ENCODE measurements at regions not wholly inside any gene's neighbourhood (a gene's known extent, or its start where the extent isn't known, plus 50 kb on each side); places are given as distances from the start of the nearest gene placed in this dataset.

DNA sequence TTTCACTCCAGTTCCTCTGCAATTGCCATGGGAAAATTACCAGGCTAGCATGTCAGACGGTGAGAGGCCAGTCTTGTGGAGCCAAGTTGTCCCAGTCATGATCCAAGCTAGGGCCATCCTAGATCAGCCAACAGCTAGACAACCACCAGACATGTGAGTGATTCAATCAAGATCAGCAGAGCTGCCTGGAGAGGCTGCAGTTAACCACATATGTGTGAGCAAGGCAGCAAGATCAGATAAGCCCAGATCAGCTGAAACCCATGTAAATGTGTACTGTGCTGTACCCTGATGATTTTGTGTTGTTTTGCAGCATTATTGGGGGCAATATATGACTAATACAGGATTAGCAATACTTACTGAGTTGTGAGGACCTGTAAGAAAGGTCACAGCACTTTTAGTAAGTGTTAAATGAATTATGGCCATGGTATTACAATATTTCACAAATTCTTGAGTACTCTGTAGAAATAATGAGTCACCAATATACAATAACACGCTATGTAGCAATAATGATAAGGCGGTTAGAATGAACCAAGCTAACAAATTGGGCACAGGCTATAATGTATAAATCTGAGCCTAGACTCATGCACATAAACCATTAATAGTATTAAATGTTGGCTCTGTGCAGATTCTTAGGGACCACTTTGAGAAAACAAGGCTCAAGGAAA lies 91.4 kb downstream of the SUDS3 start:
- DNase-seq (ENCODE audit: low spot score): no peak

GRCh38 chr12:118472940-118473339 lies 96.6 kb downstream of the SUDS3 start:
- no peak for DNase-seq (ENCODE audit: low spot score)

DNA sequence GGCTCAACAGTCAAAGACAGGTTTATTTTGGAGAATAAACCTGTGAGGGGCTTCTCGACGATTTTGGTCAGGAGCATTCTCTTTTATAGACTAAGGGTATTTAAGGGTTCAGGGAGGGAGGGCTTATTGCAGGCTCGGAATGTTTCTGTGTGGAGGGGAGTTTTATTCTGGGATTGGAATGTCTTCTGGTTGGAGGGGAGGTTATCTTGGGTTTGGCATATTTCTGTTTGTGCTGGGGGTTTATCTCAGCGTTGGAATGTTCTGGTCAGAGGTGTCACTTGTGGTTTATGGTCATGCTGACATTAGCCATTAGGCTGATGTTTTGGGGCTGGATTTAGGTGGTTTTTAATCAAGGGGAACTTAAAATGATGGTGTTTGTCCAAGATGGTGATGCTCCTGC lies 103.9 kb downstream of the SUDS3 start:
- DNase-seq (ENCODE audit: low spot score): no peak

DNA sequence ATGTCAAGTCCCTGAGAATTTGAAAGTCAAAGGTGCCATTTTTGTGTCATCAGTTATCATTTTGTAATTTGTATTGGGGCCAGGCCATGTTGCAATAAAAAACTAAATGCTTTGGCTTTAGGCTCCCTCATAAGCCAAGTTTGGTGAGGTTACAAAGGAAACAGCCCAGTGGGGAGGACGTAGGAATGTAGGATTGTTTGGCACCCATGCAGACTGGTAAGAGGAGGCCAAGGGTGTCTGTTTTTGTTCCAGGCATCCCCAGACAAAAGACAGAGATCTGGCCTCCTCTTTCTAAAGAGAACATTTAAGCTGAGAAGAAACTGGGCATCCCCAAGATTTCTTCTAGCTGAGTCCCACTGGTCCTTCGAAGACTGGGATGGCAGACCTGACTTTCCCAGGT lies 111.7 kb downstream of the SUDS3 start:
- no peak for DNase-seq (ENCODE audit: low spot score)

DNA sequence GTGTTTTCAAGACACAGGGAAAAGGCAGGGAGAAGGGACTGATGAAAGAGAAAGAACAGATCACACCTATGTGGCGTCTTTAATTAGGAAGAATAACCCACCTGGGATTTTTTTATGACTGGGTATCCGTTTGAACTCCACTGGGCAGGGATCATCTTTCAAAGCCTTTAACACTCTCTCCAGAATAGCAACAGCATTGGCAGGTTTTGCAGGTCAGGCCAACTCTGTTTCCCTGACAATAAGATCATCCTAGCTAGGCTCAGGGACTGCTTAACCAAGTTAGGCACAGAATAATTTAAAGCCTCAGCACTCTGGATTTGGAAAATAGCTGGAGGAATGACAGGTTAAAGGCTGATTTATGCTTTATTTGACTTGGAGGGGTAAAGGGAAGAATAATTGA lies 117.6 kb downstream of the SUDS3 start:
- DNase-seq (ENCODE audit: low spot score): no peak

GRCh38 chr12:118494776-118495175 lies 118.4 kb downstream of the SUDS3 start:
- no peak for DNase-seq (ENCODE audit: low spot score)

- DNase-seq (ENCODE audit: low spot score): no peak
Measured at GRCh38 chr12:118495296-118495695, 118.9 kb downstream of the SUDS3 start.

DNA sequence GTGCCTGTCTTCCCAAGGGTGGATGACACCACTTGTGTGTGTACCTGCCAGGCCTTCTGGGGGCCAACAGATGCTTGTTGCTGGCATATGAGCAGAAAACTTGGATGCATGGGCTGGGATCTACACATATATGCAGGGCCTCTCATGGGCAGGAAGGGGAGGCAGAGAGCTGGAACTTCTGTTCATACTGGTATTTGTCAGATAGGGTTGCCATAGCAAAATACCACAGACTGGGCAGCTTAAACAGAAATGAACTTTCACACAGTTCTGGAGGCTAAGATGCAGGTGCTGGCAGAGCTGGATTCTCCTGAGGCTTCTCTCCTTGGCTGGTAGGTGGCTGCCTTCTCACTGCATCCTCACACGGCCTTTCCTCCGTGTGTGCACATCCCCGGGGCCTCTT lies 121.8 kb downstream of the SUDS3 start:
- DNase-seq (ENCODE audit: low spot score): no peak

- no peak for DNase-seq (ENCODE audit: low spot score)
Measured at GRCh38 chr12:118500299-118500698, 123.9 kb downstream of the SUDS3 start.

DNA sequence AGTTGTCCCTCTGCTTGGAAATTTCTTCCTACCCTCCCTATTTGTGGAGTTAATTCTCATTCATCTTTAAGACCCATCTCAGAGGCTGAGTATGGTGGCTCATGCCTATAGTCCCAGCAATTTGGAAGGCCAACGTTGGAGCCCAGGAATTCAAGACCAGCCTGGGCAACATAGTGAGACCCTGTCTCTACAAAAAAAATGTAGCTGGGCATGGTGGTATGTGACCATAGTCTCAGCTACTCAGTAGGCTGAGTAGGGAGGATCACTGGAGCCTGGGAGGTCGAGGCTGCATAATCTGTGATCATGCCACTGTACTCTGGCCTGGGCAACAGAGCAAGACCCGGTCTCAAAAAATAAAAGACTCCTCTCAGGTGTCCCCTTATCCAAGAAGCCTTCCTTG lies 125.1 kb downstream of the SUDS3 start:
- no peak for DNase-seq (ENCODE audit: low spot score)

GRCh38 chr12:118503476-118503875 lies 127.1 kb downstream of the SUDS3 start:
- DNase-seq (ENCODE audit: low spot score): no peak

- DNase-seq (ENCODE audit: low spot score): no peak
Measured at GRCh38 chr12:118512669-118513068, 136.3 kb downstream of the SUDS3 start.

- peak; percentile 74 for DNase-seq (ENCODE audit: low spot score)
Measured at GRCh38 chr12:118513611-118514010, 137.3 kb downstream of the SUDS3 start.

DNA sequence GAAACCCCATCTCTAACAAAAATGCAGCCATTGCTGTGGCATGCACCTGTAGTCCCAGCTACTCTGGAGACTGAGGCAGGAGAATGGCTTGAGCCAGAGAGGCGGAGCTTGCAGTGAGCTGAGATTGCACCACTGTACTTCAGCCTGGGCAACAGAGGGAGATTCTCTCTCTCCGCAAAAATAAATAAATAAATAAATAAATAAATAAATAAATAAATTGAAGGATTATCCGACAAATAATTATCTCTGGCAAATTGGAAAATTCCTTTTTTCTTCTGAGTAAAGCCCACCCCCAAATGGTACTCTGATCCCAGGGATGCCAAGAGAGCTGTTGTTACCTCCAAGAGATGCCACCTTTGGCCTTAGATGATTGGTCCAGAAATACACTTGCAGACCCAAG lies 137.9 kb downstream of the SUDS3 start:
- DNase-seq (ENCODE audit: low spot score): no peak

GRCh38 chr12:118520214-118521035 lies 144.1 kb downstream of the SUDS3 start:
- no peak for DNase-seq (ENCODE audit: low spot score)

- DNase-seq (ENCODE audit: low spot score): no peak
Measured at GRCh38 chr12:118521036-118521370, 144.6 kb downstream of the SUDS3 start.

DNA sequence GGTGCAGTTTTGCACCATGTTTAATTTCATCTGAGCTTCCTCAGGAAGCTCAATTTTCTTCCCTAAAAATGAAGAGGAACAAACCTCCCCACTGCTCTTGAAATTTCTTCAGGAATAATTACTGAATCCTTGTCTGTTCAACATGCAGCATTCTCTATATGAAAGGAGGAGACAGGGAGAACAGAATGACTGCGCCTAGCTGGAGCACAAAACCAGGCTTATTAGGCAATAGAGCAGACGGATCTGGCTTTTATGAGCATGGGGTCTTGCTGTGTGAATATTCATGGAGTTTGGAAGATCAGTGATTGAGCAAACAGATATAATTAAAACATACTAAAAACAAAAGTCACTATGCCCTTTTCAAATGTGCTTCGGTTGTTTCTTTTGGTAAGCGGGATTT lies 148.1 kb downstream of the SUDS3 start:
- no peak for DNase-seq (ENCODE audit: low spot score)

DNA sequence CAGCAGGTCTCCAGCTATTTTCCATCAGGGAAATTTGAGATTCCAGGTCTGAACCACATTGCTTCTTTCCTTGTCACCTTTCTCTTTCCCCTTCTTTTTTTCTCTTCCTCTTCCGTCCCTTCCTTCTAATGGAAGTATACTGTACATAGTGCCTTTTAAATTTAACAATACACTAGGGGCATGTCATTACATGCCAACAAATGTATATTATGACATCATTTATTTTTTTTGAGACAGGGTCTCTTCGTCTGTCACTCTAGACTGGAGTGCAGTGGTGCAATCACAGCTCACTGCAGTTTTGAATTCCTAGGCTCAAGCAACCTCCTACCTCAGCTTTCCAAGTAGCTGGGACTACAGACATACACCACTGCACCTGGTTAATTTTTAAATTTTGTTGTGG lies 148.9 kb downstream of the SUDS3 start:
- no peak for DNase-seq (ENCODE audit: low spot score)

- DNase-seq (ENCODE audit: low spot score): no peak
Measured at GRCh38 chr12:118526255-118527095, 150.1 kb downstream of the SUDS3 start.

DNA sequence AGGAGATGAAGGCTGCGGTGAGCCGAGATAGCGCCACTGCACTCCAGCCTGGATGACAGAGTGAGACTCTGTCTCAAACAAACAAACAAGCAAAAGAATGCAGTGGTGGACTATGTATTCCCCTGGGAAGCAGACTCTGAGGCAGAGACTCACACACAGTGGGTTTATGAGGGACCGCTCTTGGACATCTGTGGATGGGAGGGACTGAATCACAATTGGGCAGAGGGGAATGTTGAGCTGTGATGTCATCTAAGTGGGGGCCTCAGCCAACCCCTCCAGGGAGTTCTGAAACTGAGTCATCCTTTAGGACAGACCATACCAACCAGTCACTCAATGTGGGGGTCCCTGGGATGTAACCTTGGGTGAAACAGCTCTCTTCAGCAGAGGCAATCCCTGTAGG lies 151.0 kb downstream of the SUDS3 start:
- no peak for DNase-seq (ENCODE audit: low spot score)

GRCh38 chr12:118528625-118529024 lies 152.3 kb downstream of the SUDS3 start:
- no peak for DNase-seq (ENCODE audit: low spot score)

DNA sequence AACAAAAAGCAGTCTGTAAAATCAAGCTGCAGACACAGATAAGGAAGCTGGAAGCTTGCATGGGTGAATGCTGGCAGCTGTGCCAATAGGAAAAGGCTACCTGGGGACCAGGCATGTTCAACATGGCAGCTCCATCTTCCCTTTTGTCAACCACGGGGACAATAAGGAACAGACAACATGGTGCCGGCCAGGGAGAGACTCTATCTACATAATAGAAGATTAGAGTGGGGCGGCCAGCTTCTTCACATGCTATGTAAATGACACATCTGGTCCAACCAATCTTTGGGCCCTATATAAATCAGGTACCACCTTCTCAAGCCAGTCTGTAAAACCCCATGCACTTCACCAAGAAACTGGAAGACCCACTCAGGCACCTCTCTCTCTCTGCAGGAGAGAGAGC lies 157.6 kb downstream of the SUDS3 start:
- no peak for DNase-seq (ENCODE audit: low spot score)

DNA sequence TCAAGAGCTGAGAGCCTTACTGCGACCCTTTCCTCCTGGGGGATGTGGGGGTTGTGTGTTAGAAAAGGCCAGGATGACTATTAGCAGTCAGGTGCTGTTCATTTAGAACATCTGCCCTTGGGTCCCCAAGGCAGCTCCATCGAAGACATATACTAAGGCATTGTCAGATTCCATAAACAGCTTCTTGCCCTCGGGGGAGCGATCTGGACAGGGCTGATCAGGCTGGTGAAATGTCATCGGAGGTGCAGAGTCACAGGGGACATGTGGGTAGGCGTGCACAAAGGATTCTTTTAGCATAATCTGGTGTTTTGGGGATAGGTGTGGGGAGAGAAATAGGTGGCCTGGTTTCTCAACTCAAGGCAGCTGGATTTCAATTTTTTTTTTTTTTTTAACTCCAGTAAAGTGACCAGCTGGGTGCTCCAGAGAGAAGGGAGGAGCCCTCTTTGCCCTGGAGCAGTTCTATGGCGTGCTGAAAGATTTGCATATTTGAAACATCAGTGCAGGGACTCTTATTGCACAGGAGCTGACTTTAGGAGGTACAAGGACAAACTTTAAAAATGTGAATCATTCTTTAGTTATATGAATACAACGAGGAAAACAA lies 160.1 kb downstream of the SUDS3 start:
- DNase-seq (ENCODE audit: low spot score): no peak

Measured in cerebellar cortex (tissue), 1 donor.